PC-9 (cell line): ENCODE measurements at regions not wholly inside any gene's neighbourhood (a gene's known extent, or its start where the extent isn't known, plus 50 kb on each side); places are given as distances from the start of the nearest gene placed in this dataset.

Source experiments
- BruUV-seq: library from RNA; stranded (reverse); fragments of 400-500 nt; replicated peaks from 2 replicates; lab custom pipeline; 2021; lab: Mats Ljungman, UMichigan
- CTCF ChIA-PET: fragments of 300-600 bp; sonication (Branson Sonifier 250); formaldehyde crosslinking; loops from one replicate; lab custom pipeline; 2022; ENCODE audit warnings: antibody characterized with exemption; lab: Charles Lee
- POLR2A ChIA-PET: fragments of 300-600 bp; sonication (Branson Sonifier 250); formaldehyde crosslinking; loops from one replicate; lab custom pipeline; 2022; ENCODE audit warnings: antibody characterized with exemption; ENCODE audit not compliant: unreplicated experiment; lab: Charles Lee
- DNase-seq, 2 experiments: peaks; one replicate each; pipeline versions ENCODE4 v3.0.0 to v3.0.0-alpha.2; 2015 to 2022; ENCODE audit warnings: mixed read lengths in 1 of 2
- H2AFZ ChIP-seq: fragments of 200-600 bp; sonication (generic); 2 replicates; pipeline ENCODE4 v1.8.1; 2017; ENCODE audit warnings: antibody characterized with exemption
- H3F3A ChIP-seq: fragments of 200-600 bp; sonication (generic); 2 replicates; pipeline ENCODE4 v1.8.1; 2017; ENCODE audit warnings: antibody characterized with exemption, mild to moderate bottlenecking, low read depth; ENCODE audit not compliant: insufficient read depth
- H3K27ac ChIP-seq: fragments of 200-600 bp; sonication (generic); 2 replicates; pipeline ENCODE4 v1.6.1; 2016; ENCODE audit warnings: mixed run types
- H3K27me3 ChIP-seq: fragments of 200-600 bp; sonication (generic); 2 replicates; pipeline ENCODE4 v1.6.1; 2016; ENCODE audit warnings: low read depth, mixed run types; ENCODE audit not compliant: insufficient read depth
- H3K36me3 ChIP-seq: fragments of 200-600 bp; sonication (generic); 2 replicates; pipeline ENCODE4 v1.6.1; 2016; ENCODE audit warnings: low read depth, mixed run types
- H3K4me1 ChIP-seq: fragments of 200-600 bp; sonication (generic); replicated peaks from 2 replicates; pipeline ENCODE4 v1.6.1; 2016; ENCODE audit warnings: mixed run types; ENCODE audit not compliant: insufficient read depth
- H3K4me2 ChIP-seq: fragments of 200-600 bp; sonication (generic); 2 replicates; pipeline ENCODE4 v1.6.1; 2017; ENCODE audit warnings: mixed run types
- H3K4me3 ChIP-seq: fragments of 200-600 bp; sonication (generic); 2 replicates; pipeline ENCODE4 v1.6.1; 2016; ENCODE audit warnings: mixed run types
- H3K79me2 ChIP-seq: fragments of 200-600 bp; sonication (generic); 2 replicates; pipeline ENCODE4 v1.6.1; 2017; ENCODE audit warnings: low read depth, mixed run types
- H3K9me2 ChIP-seq: fragments of 200-600 bp; sonication (generic); 2 replicates; pipeline ENCODE4 v1.8.1; 2017; ENCODE audit warnings: mild to moderate bottlenecking; ENCODE audit not compliant: insufficient read depth
- H3K9me3 ChIP-seq: fragments of 200-600 bp; sonication (generic); 2 replicates; pipeline ENCODE4 v1.8.1; 2016; ENCODE audit warnings: low read depth; ENCODE audit not compliant: insufficient read depth
- H4K20me1 ChIP-seq: fragments of 200-600 bp; sonication (generic); 2 replicates; pipeline ENCODE4 v1.8.1; 2017; ENCODE audit not compliant: insufficient read depth
- CTCF ChIP-seq: fragments of 200-600 bp; sonication (generic); conservative IDR thresholded peaks from 2 replicates; pipeline ENCODE4 v1.6.1; 2017; ENCODE audit warnings: mixed run types, antibody characterized with exemption, mild to moderate bottlenecking, moderate library complexity
- EZH2 ChIP-seq: fragments of 200-600 bp; sonication (generic); IDR thresholded peaks from 2 replicates; pipeline ENCODE4 v1.8.0; 2017; ENCODE audit warnings: antibody characterized with exemption, low read depth
- intact Hi-C: fragments of 100-400 bp; cut with micrococcal nuclease; formaldehyde crosslinking; loops from one replicate; pipeline ENCODE4 v1.10.0; 2022; ENCODE audit not compliant: unreplicated experiment

- no peaks in the 10 kb centered on the region; the same call in 1 of the 2 replicates for H3K9me2 ChIP-seq
- no peak overlapping the region for H3K27ac ChIP-seq
- DNase-seq, result no peak
- CTCF ChIA-PET, result no interaction called here
- H3F3A ChIP-seq, result no peaks in the 10 kb centered on the region
- peaks cover 6% of the 10 kb centered on the region; the same call in 1 of the 2 replicates for H3K9me3 ChIP-seq
- H3K4me3 ChIP-seq, result no peak overlapping the region
- intact Hi-C loops, result no loop called here
- no peak overlapping the region for H2AFZ ChIP-seq
- BruUV-seq, result no TSS peak
- no peak overlapping the region for H3K4me2 ChIP-seq
- no peaks in the 10 kb centered on the region; the same call in 1 of the 2 replicates for H4K20me1 ChIP-seq
- POLR2A ChIA-PET, result interaction anchor here (0.7 kb wide), 1 partner anchor 215 kb away, joined by 6 read pairs; no protein-coding TSS in a partner anchor
- no peaks in the 10 kb centered on the region for H3K27me3 ChIP-seq
- H3K79me2 ChIP-seq, result no peaks in the 10 kb centered on the region
- H3K4me1 ChIP-seq, result no peaks in the 10 kb centered on the region
- no peak for TF ChIP-seq EZH2
- no peak for TF ChIP-seq CTCF
- H3K36me3 ChIP-seq, result no peaks in the 10 kb centered on the region
Observed at GRCh38 chr12:87116780-87117179, 860.6 kb upstream of the MGAT4C start.

GRCh38 chr12:87112571-87113345 is 856.6 kb upstream of the MGAT4C start:
- Histone ChIP-seq H3F3A (no peaks in the 10 kb centered on the region), H3K4me2 (no peak overlapping the region), H3K36me3 (no peaks in the 10 kb centered on the region), H4K20me1 (no peaks in the 10 kb centered on the region), H3K9me2 (peaks cover 6% of the 10 kb centered on the region), H3K79me2 (no peaks in the 10 kb centered on the region), H3K27ac (no peak overlapping the region), H3K27me3 (no peaks in the 10 kb centered on the region), H2AFZ (0 out of 2 replicates have a peak overlapping the region, but pooled peaks have one; percentile 23), H3K9me3 (peaks cover 6% of the 10 kb centered on the region; the same call in 1 of the 2 replicates), H3K4me1 (no peaks in the 10 kb centered on the region), H3K4me3 (no peak overlapping the region)
- ChIA-PET POLR2A (no interaction called here), CTCF (no interaction called here)
- TF ChIP-seq EZH2 (no peak), CTCF (no peak)
- DNase-seq, result no peak
- no TSS peak for BruUV-seq
- intact Hi-C loops, result no loop called here

GRCh38 chr12:87107766-87108165 is 851.6 kb upstream of the MGAT4C start:
- POLR2A ChIA-PET, result no interaction called here
- H3K4me3 ChIP-seq, result no peak overlapping the region
- TF ChIP-seq CTCF, result no peak
- H3K27me3 ChIP-seq, result no peaks in the 10 kb centered on the region
- no peaks in the 10 kb centered on the region for H3K9me3 ChIP-seq
- H3K36me3 ChIP-seq, result no peaks in the 10 kb centered on the region
- H3F3A ChIP-seq, result no peaks in the 10 kb centered on the region
- no peaks in the 10 kb centered on the region for H3K79me2 ChIP-seq
- no peaks in the 10 kb centered on the region for H3K4me1 ChIP-seq
- peaks cover 6% of the 10 kb centered on the region for H3K9me2 ChIP-seq
- no peak overlapping the region for H3K27ac ChIP-seq
- intact Hi-C loops, result no loop called here
- H4K20me1 ChIP-seq, result no peaks in the 10 kb centered on the region
- BruUV-seq, result no TSS peak
- CTCF ChIA-PET, result no interaction called here
- H2AFZ ChIP-seq, result no peak overlapping the region; the same call in 1 of the 2 replicates
- no peak overlapping the region for H3K4me2 ChIP-seq
- DNase-seq, result no peak
